Hepatocyte (in vitro differentiated cells): ENCODE measurements at regions not wholly inside any gene's neighbourhood (a gene's known extent, or its start where the extent isn't known, plus 50 kb on each side); places are given as distances from the start of the nearest gene placed in this dataset.

ENCODE experiments used
- DNase-seq: peaks from one replicate; pipeline ENCODE4 v3.0.0-alpha.2; 2016; ENCODE audit warnings: low spot score
- H2AFZ ChIP-seq: fragments of 200-600 bp; sonication (generic); 2 replicates; pipeline ENCODE4 v1.6.0; 2016; ENCODE audit warnings: antibody characterized with exemption, mild to moderate bottlenecking
- H3K27ac ChIP-seq: fragments of 200-600 bp; sonication (generic); 2 replicates; pipeline ENCODE4 v1.5.1; 2016; ENCODE audit warnings: mild to moderate bottlenecking
- H3K27me3 ChIP-seq: fragments of 200-600 bp; sonication (generic); 2 replicates; pipeline ENCODE4 v1.6.1; 2016
- H3K36me3 ChIP-seq: fragments of 200-600 bp; sonication (generic); replicated peaks from 2 replicates; pipeline ENCODE4 v1.5.1; 2016; ENCODE audit warnings: low read depth; ENCODE audit not compliant: insufficient read depth
- H3K4me1 ChIP-seq: fragments of 200-600 bp; sonication (generic); 2 replicates; pipeline ENCODE4 v1.5.1; 2016; ENCODE audit warnings: mild to moderate bottlenecking, moderate library complexity; ENCODE audit not compliant: insufficient read depth
- H3K4me2 ChIP-seq: fragments of 200-600 bp; sonication (generic); 2 replicates; pipeline ENCODE4 v1.6.0; 2016
- H3K4me3 ChIP-seq: fragments of 200-600 bp; sonication (generic); 2 replicates; pipeline ENCODE4 v1.5.1; 2016; ENCODE audit warnings: mild to moderate bottlenecking
- H3K79me2 ChIP-seq: fragments of 200-600 bp; sonication (generic); 2 replicates; pipeline ENCODE4 v1.6.0; 2017; ENCODE audit warnings: mild to moderate bottlenecking
- H3K9me2 ChIP-seq: fragments of 200-600 bp; sonication (generic); replicated peaks from 2 replicates; pipeline ENCODE4 v1.6.0; 2017; ENCODE audit warnings: mild to moderate bottlenecking; ENCODE audit not compliant: insufficient read depth
- H3K9me3 ChIP-seq: fragments of 200-600 bp; sonication (generic); 2 replicates; pipeline ENCODE4 v1.5.1; 2016; ENCODE audit warnings: low read depth, mild to moderate bottlenecking
- H4K20me1 ChIP-seq: fragments of 200-600 bp; sonication (generic); 2 replicates; pipeline ENCODE4 v1.6.0; 2016; ENCODE audit warnings: mild to moderate bottlenecking; ENCODE audit not compliant: insufficient read depth, poor library complexity, severe bottlenecking
- EZH2 ChIP-seq: fragments of 200-600 bp; sonication (generic); IDR thresholded peaks from 2 replicates; pipeline ENCODE4 v1.6.1; 2016; ENCODE audit warnings: antibody characterized with exemption, mild to moderate bottlenecking, borderline replicate concordance
- EZH2phosphoT487 ChIP-seq: fragments of 200-600 bp; sonication (generic); IDR thresholded peaks from one replicate; pipeline ENCODE4 v1.6.1; 2018; ENCODE audit warnings: antibody characterized with exemption, mild to moderate bottlenecking, low read depth, moderate library complexity; ENCODE audit not compliant: unreplicated experiment, severe bottlenecking
- WGBS: methylation state at CpG from one replicate; pipeline ENCODE4 v1.1.6; 2016; ENCODE audit warnings: low lambda C conversion rate; ENCODE audit errors: missing lambda C conversion rate; 5-methylcytosine and 5-hydroxymethylcytosine counted together
- TF ChIP-seq, protein P1 (sequence below): fragments of 200-600 bp; sonication (generic); IDR thresholded peaks from 2 replicates; pipeline ENCODE4 v1.5.1; 2016; ENCODE audit warnings: antibody characterized with exemption, mild to moderate bottlenecking; ENCODE audit not compliant: poor library complexity

DNA sequence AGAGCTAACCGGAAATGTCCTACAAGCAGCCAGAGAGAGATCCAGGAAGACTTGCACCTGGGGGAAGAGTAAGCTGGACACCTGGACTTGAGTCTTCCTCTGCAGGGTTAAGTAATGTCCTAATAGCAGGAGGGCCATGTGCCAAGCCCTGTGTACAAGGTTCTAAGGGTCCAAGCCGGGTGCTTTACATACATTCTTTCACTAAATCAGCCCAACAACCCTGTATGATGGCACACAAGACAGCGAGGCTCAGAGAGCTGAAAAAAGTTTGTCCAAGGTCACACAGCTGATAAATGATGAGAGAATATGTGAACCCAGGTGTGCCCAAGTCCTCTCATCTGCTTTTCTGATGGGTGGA is 215.1 kb upstream of the CDYL start:
- Histone ChIP-seq H3K9me2 (no peaks in the 10 kb centered on the region), H3K4me1 (no peaks in the 10 kb centered on the region), H3K36me3 (no peaks in the 10 kb centered on the region), H4K20me1 (no peaks in the 10 kb centered on the region), H3K4me2 (no peak overlapping the region), H2AFZ (no peak overlapping the region), H3K27me3 (no peaks in the 10 kb centered on the region), H3K79me2 (no peaks in the 10 kb centered on the region), H3K27ac (no peak overlapping the region), H3K9me3 (no peaks in the 10 kb centered on the region), H3K4me3 (no peak overlapping the region)
- TF ChIP-seq, protein P1, sequence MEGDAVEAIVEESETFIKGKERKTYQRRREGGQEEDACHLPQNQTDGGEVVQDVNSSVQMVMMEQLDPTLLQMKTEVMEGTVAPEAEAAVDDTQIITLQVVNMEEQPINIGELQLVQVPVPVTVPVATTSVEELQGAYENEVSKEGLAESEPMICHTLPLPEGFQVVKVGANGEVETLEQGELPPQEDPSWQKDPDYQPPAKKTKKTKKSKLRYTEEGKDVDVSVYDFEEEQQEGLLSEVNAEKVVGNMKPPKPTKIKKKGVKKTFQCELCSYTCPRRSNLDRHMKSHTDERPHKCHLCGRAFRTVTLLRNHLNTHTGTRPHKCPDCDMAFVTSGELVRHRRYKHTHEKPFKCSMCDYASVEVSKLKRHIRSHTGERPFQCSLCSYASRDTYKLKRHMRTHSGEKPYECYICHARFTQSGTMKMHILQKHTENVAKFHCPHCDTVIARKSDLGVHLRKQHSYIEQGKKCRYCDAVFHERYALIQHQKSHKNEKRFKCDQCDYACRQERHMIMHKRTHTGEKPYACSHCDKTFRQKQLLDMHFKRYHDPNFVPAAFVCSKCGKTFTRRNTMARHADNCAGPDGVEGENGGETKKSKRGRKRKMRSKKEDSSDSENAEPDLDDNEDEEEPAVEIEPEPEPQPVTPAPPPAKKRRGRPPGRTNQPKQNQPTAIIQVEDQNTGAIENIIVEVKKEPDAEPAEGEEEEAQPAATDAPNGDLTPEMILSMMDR, result no peak
- TF ChIP-seq EZH2phosphoT487 (no peak), EZH2 (no peak)
- no peak for DNase-seq
- 85% methylated on average over 3 of the region's 3 CpGs for WGBS

DNA sequence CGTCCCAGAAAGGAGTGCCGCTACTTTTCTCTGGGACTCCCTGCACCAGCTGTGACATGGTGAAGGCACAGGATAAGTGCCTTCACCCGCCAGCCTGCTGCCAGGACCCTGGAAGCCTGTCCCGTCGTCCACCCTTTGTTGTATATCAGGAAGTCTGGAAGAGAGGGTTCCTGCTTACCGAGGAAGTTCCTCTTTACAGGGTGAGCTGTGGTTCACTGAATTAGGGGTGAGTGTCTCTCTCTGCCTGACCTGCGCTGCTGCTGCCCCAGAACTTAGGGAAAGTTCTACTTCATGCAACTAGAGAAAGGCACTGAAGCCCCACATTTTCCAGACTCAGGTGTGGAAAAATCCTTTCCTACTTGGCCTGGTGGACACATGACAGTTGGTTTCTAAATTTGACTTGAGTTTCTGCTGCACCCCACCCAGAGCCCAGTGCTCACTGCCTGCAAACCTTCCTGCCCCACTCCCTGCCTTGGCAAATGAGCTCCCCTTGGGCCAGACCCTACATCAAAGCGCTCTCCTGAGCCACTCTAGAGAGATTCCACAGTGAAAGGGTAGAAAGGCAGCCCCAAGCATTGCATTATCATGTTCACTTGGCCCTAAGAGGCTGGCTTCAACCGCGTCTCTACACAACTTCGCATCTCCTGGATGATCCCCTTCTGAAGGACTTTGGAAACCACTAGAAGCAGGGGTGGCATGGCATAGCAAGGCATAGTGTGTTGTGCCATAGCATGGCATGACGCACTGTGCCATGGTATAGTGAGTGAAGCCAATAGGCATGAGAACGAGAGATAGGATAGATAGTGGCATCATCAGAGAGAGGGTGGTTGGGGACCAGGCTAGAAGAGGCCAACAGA is 215.8 kb upstream of the CDYL start:
- no peaks in the 10 kb centered on the region for H3K36me3 ChIP-seq
- H4K20me1 ChIP-seq, result no peaks in the 10 kb centered on the region
- no peaks in the 10 kb centered on the region for H3K79me2 ChIP-seq
- 94% methylated on average over 13 of the region's 13 CpGs for WGBS
- no peak for TF ChIP-seq EZH2phosphoT487
- TF ChIP-seq EZH2, result no peak
- TF ChIP-seq, protein P1, result no peak
- H3K9me3 ChIP-seq, result no peaks in the 10 kb centered on the region
- no peaks in the 10 kb centered on the region for H3K4me1 ChIP-seq
- H3K9me2 ChIP-seq, result no peaks in the 10 kb centered on the region
- H3K27me3 ChIP-seq, result no peaks in the 10 kb centered on the region
- H3K27ac ChIP-seq, result no peak overlapping the region
- H2AFZ ChIP-seq, result no peak overlapping the region
- no peak overlapping the region for H3K4me2 ChIP-seq
- no peak for DNase-seq
- no peak overlapping the region for H3K4me3 ChIP-seq

DNA sequence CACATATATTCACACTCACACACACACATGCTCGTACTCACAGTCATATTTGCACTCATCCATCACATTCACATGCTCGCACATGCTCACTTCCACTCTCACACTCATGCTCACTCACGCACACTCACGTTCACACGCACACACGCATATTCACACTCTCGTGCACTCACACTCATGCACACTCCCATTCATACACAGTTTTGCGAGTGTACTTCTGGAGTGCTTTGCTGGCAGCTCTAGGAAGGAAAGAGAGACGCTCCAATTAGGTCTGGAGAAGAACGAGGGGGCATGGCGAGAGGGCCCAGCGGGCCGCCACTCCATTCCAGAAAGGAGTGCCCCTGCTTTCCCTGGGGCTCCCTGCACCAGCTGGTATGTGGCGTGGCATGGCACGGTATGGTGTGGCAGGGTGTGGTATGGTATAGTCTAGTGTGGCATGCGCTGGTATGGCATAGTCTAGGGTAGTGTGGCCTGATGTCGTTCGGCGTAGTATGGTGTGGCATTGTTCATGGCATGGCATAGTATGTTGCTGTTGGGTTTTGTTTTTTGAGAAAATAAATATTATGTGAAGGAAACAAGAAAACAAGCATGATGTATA is 216.8 kb upstream of the CDYL start:
- no peaks in the 10 kb centered on the region for H3K9me3 ChIP-seq
- no peak overlapping the region for H3K4me3 ChIP-seq
- no peaks in the 10 kb centered on the region for H3K27me3 ChIP-seq
- H3K9me2 ChIP-seq, result no peaks in the 10 kb centered on the region
- H3K79me2 ChIP-seq, result no peaks in the 10 kb centered on the region
- 95% methylated on average over 18 of the region's 19 CpGs for WGBS
- H3K27ac ChIP-seq, result no peak overlapping the region
- TF ChIP-seq, protein P1, result no peak
- TF ChIP-seq EZH2phosphoT487 (no peak), EZH2 (no peak)
- H3K4me1 ChIP-seq, result no peaks in the 10 kb centered on the region
- H3K4me2 ChIP-seq, result no peak overlapping the region
- no peak for DNase-seq
- H4K20me1 ChIP-seq, result no peaks in the 10 kb centered on the region
- no peak overlapping the region for H2AFZ ChIP-seq
- H3K36me3 ChIP-seq, result no peaks in the 10 kb centered on the region
